SK-N-SH (cell line): ENCODE measurements at regions not wholly inside any gene's neighbourhood (a gene's known extent, or its start where the extent isn't known, plus 50 kb on each side); places are given as distances from the start of the nearest gene placed in this dataset.

Experiments used
- CTCF ChIA-PET: fragments of 300-600, 350-600 bp; formaldehyde crosslinking; extraction: SDS; loops from one replicate; lab custom pipeline; 2021; lab: Yijun Ruan, JAX
- POLR2A ChIA-PET: fragments of 350-600 bp; sonication (Branson Sonifier 250); formaldehyde crosslinking; extraction: SDS; loops from one replicate; lab custom pipeline; 2020; ENCODE audit warnings: antibody characterized with exemption, inconsistent platforms; lab: Yijun Ruan, JAX
- DNase-seq: peaks from one replicate; pipeline ENCODE4 v3.0.0; 2012
- H2AFZ ChIP-seq: fragments of 200-600 bp; sonication (generic); 2 replicates; pipeline ENCODE4 v1.8.1; 2016; ENCODE audit warnings: antibody characterized with exemption, mild to moderate bottlenecking, low read depth
- H3F3A ChIP-seq: fragments of 200-600 bp; sonication (generic); replicated peaks from 2 replicates; pipeline ENCODE3; 2016; ENCODE audit warnings: antibody characterized with exemption, mild to moderate bottlenecking; ENCODE audit not compliant: insufficient read depth
- H3K27ac ChIP-seq, 2 experiments: fragments of 200-500 bp in 1 of 2; fragments of 200-600 bp in 1 of 2; sonication (Bioruptor generic) in 1 of 2; sonication (generic), shearing (Covaris generic) in 1 of 2; 2 replicates each; pipeline versions ENCODE4 v1.5.1 to v1.6.1; 2014 to 2016; ENCODE audit warnings: low read depth in 2 of 2, inconsistent platforms in 1 of 2, low read length in 1 of 2, mild to moderate bottlenecking in 1 of 2, mixed read lengths in 1 of 2
- H3K27me3 ChIP-seq: fragments of 200-600 bp; sonication (generic), shearing (Covaris generic); 2 replicates; pipeline ENCODE4 v1.6.1; 2016; ENCODE audit warnings: mixed run types; ENCODE audit not compliant: insufficient read depth
- H3K36me3 ChIP-seq, 2 experiments: fragments of 200-500 bp in 1 of 2; fragments of 200-600 bp in 1 of 2; sonication (Bioruptor generic) in 1 of 2; sonication (generic) in 1 of 2; replicated peaks in 1 of 2; 2 replicates each; pipeline versions ENCODE3 to v1.5.1; 2014 to 2016; ENCODE audit warnings: low read length in 1 of 2, mild to moderate bottlenecking in 1 of 2; ENCODE audit not compliant: insufficient read depth in 2 of 2, control insufficient read depth in 1 of 2
- H3K4me1 ChIP-seq, 2 experiments: fragments of 200-500 bp in 1 of 2; fragments of 200-600 bp in 1 of 2; sonication (Bioruptor generic) in 1 of 2; sonication (generic), shearing (Covaris generic) in 1 of 2; 2 replicates each; pipeline versions ENCODE4 v1.5.1 to v1.6.1; 2014 to 2016; ENCODE audit warnings: low read depth in 1 of 2, low read length in 1 of 2, mixed run types in 1 of 2; ENCODE audit not compliant: insufficient read depth in 2 of 2, control insufficient read depth in 1 of 2
- H3K4me2 ChIP-seq: fragments of 200-600 bp; sonication (generic), shearing (Covaris generic); 2 replicates; pipeline ENCODE4 v1.6.1; 2017; ENCODE audit warnings: mixed run types
- H3K4me3 ChIP-seq, 2 experiments: fragments of 200-500 bp in 1 of 2; fragments of 200-600 bp in 1 of 2; sonication (Bioruptor generic) in 1 of 2; sonication (generic), shearing (Covaris generic) in 1 of 2; 2 replicates each; pipeline versions ENCODE4 v1.5.1 to v1.8.1; 2014 to 2016; ENCODE audit warnings: low read depth in 2 of 2, inconsistent platforms in 1 of 2, low read length in 1 of 2, mild to moderate bottlenecking in 1 of 2, mixed read lengths in 1 of 2, moderate library complexity in 1 of 2
- H3K79me2 ChIP-seq: fragments of 200-600 bp; sonication (generic); 2 replicates; pipeline ENCODE4 v1.8.1; 2017; ENCODE audit warnings: mild to moderate bottlenecking; ENCODE audit not compliant: insufficient read depth
- H3K9ac ChIP-seq: fragments of 200-600 bp; sonication (generic); 2 replicates; pipeline ENCODE4 v1.6.1; 2017; ENCODE audit warnings: mixed run types
- H3K9me2 ChIP-seq: fragments of 200-600 bp; sonication (generic); 2 replicates; pipeline ENCODE4 v1.6.1; 2017; ENCODE audit warnings: mixed run types
- H3K9me3 ChIP-seq: fragments of 200-600 bp; sonication (generic); 2 replicates; pipeline ENCODE4 v1.6.1; 2017; ENCODE audit warnings: mixed run types, mild to moderate bottlenecking, moderate library complexity
- H4K20me1 ChIP-seq: fragments of 200-600 bp; sonication (generic); 2 replicates; pipeline ENCODE4 v1.6.1; 2017; ENCODE audit warnings: mild to moderate bottlenecking, mixed run types; ENCODE audit not compliant: insufficient read depth
- CHD2 ChIP-seq: fragments of 150-350 bp; IDR thresholded peaks from 2 replicates; pipeline ENCODE4 v1.6.1; 2018; ENCODE audit warnings: low read length; ENCODE audit not compliant: partially characterized antibody
- ELF1 ChIP-seq: IDR thresholded peaks from 2 replicates; pipeline ENCODE4 v1.4.0; 2012
- EP300 ChIP-seq, 2 experiments: IDR thresholded peaks; 2 replicates each; pipeline versions ENCODE4 v1.4.0 to v1.6.1; 2012; ENCODE audit warnings: borderline replicate concordance in 1 of 2, low read depth in 1 of 2, low read length in 1 of 2
- EZH2phosphoT487 ChIP-seq: fragments of 200-600 bp; sonication (generic); IDR thresholded peaks from 2 replicates; pipeline ENCODE4 v1.6.1; 2017; ENCODE audit warnings: low read depth, mixed run types, mild to moderate bottlenecking, antibody characterized with exemption, moderate library complexity, borderline replicate concordance
- FOXJ3 ChIP-seq: sonication (generic); formaldehyde crosslinking; IDR thresholded peaks from 2 replicates; pipeline ENCODE4 v1.5.1; 2020; ENCODE audit warnings: mild to moderate bottlenecking, missing genetic modification reagents
- FOXM1 ChIP-seq: IDR thresholded peaks from 2 replicates; pipeline ENCODE4 v1.4.0; 2012; ENCODE audit warnings: low read depth, mild to moderate bottlenecking
- GATA2 ChIP-seq: sonication (generic); formaldehyde crosslinking; IDR thresholded peaks from 2 replicates; pipeline ENCODE4 v1.5.0; 2020; ENCODE audit warnings: mild to moderate bottlenecking, missing genetic modification reagents
- NFIC ChIP-seq: IDR thresholded peaks from 2 replicates; pipeline ENCODE4 v1.4.0; 2012; ENCODE audit warnings: borderline replicate concordance
- NRF1 ChIP-seq: IDR thresholded peaks from 2 replicates; pipeline ENCODE4 v1.6.1; 2012; ENCODE audit warnings: low read depth, mild to moderate bottlenecking, low read length
- RCOR1 ChIP-seq: fragments of 150-350 bp; IDR thresholded peaks from 2 replicates; pipeline ENCODE4 v1.6.1; 2017; ENCODE audit warnings: antibody characterized with exemption, low read length
- RFX5 ChIP-seq: IDR thresholded peaks from 2 replicates; pipeline ENCODE4 v1.6.1; 2012; ENCODE audit warnings: mild to moderate bottlenecking, improper control_type of control experiment, low read length
- TAF1 ChIP-seq: IDR thresholded peaks from 2 replicates; pipeline ENCODE4 v1.6.1; 2012; ENCODE audit warnings: low read depth, mild to moderate bottlenecking, low read length, moderate library complexity, borderline replicate concordance
- WGBS: methylation state at CpG from one replicate; pipeline ENCODE4 v1.1.6; 2017; ENCODE audit warnings: low lambda C conversion rate; 5-methylcytosine and 5-hydroxymethylcytosine counted together
- TF ChIP-seq, protein P1 (sequence below): fragments of 150-350 bp; IDR thresholded peaks from 2 replicates; pipeline ENCODE4 v1.6.1; 2017; ENCODE audit warnings: antibody characterized with exemption, low read length, low read depth, borderline replicate concordance
- TF ChIP-seq, protein P2 (sequence below): fragments of 200-600 bp; sonication (generic); IDR thresholded peaks from 2 replicates; pipeline ENCODE4 v1.6.1; 2017; ENCODE audit warnings: antibody characterized with exemption, mild to moderate bottlenecking, moderate library complexity
- TF ChIP-seq, protein P3 (sequence below): IDR thresholded peaks from 2 replicates; pipeline ENCODE4 v1.4.0; 2012; ENCODE audit warnings: low read depth

DNA sequence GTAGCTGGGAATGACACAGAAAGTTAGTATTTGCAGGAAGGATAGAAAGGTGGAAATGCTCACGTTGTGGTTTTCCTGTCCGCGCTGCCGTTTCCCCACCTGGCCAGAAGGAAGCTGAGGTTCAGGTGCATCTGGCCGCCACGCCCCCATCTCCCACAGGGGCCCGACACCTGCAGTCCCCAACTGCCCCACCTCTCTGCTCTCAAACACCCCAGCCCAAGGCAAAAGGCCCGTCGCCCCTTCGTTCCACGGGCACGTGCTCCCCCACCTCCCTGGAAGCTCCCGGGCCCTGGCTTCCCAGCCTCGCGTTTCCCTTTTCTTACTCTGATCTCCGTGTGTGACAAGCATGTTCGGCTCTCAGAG is 985.1 kb downstream of the BRD1 start:
- Histone ChIP-seq H3K36me3 (no peaks in the 10 kb centered on the region), H3F3A (peaks cover 2% of the 10 kb centered on the region), H3K9ac (no peak overlapping the region), H3K4me2 (no peak overlapping the region), H3K9me3 (no peaks in the 10 kb centered on the region), H2AFZ (no peak overlapping the region), H3K79me2 (no peaks in the 10 kb centered on the region), H3K4me1 (no peaks in the 10 kb centered on the region), H3K9me2 (no peaks in the 10 kb centered on the region), H4K20me1 (no peaks in the 10 kb centered on the region), H3K27me3 (no peaks in the 10 kb centered on the region), H3K27ac (no peak overlapping the region), H3K4me3 (no peak overlapping the region)
- no peak for DNase-seq
- no peak for TF ChIP-seq NFIC
- TF ChIP-seq, protein P1, sequence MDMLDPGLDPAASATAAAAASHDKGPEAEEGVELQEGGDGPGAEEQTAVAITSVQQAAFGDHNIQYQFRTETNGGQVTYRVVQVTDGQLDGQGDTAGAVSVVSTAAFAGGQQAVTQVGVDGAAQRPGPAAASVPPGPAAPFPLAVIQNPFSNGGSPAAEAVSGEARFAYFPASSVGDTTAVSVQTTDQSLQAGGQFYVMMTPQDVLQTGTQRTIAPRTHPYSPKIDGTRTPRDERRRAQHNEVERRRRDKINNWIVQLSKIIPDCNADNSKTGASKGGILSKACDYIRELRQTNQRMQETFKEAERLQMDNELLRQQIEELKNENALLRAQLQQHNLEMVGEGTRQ, result no peak
- TF ChIP-seq EZH2phosphoT487, result no peak
- no peak for TF ChIP-seq RCOR1
- TF ChIP-seq RFX5, result no peak
- no peak for TF ChIP-seq GATA2 (CRISPR knock-in tag)
- TF ChIP-seq TAF1, result no peak
- no peak for TF ChIP-seq CHD2
- TF ChIP-seq, protein P2, sequence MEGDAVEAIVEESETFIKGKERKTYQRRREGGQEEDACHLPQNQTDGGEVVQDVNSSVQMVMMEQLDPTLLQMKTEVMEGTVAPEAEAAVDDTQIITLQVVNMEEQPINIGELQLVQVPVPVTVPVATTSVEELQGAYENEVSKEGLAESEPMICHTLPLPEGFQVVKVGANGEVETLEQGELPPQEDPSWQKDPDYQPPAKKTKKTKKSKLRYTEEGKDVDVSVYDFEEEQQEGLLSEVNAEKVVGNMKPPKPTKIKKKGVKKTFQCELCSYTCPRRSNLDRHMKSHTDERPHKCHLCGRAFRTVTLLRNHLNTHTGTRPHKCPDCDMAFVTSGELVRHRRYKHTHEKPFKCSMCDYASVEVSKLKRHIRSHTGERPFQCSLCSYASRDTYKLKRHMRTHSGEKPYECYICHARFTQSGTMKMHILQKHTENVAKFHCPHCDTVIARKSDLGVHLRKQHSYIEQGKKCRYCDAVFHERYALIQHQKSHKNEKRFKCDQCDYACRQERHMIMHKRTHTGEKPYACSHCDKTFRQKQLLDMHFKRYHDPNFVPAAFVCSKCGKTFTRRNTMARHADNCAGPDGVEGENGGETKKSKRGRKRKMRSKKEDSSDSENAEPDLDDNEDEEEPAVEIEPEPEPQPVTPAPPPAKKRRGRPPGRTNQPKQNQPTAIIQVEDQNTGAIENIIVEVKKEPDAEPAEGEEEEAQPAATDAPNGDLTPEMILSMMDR, result no peak
- no peak for TF ChIP-seq NRF1
- TF ChIP-seq, protein P3, sequence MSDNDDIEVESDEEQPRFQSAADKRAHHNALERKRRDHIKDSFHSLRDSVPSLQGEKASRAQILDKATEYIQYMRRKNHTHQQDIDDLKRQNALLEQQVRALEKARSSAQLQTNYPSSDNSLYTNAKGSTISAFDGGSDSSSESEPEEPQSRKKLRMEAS, result no peak
- TF ChIP-seq EP300 (IDR thresholded peaks at IDR 0.05; ENCODE audit: borderline replicate concordance in 1 of 2, low read depth in 1 of 2, low read length in 1 of 2), result no peak
- no peak for TF ChIP-seq ELF1
- 43% methylated on average over 14 of the region's 17 CpGs for WGBS
- ChIA-PET POLR2A (no interaction called here), CTCF (no interaction called here)

DNA sequence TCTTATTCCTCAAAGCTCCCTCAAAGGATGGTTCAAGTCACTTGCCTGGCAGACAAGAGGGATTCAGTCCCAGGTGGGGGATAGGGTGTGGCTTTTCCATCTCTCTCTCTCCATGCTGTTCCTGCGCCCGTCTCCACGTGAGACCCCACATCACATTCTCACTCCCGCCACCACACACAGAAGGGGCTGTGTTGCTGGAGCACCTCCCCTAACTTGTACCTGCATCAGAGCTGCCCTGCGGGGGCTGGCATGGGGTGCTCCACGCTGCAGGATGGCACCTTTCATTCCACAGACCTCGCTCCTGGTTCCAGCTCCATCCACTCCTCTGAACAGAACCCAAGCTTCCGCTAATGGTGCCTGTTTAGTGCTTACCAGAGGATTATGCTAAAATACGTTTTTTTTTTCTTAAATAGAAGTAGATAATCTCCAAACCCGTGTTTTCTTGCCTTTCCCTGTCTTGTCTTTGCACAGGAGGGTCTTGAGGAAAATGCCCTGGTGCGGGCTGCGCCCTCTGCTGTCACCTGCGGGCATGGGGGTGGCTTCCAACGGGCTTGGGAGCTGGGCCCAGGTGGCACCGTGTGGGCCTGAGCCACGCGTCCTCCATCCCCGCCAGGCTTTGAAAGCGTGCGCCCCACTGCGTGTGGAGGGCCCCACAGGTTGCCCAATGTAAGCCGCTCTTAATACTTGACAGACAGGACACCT is 985.6 kb downstream of the BRD1 start:
- no peaks in the 10 kb centered on the region for H3K36me3 ChIP-seq
- POLR2A ChIA-PET, result no interaction called here
- H3K4me1 ChIP-seq, result no peaks in the 10 kb centered on the region
- H3K27ac ChIP-seq, result no peak overlapping the region
- no peak overlapping the region for H3K4me3 ChIP-seq
- DNase-seq, result no peak
- no peak overlapping the region for H3K9ac ChIP-seq
- no peaks in the 10 kb centered on the region for H3K79me2 ChIP-seq
- H4K20me1 ChIP-seq, result no peaks in the 10 kb centered on the region
- no peaks in the 10 kb centered on the region for H3K9me2 ChIP-seq
- H3K4me2 ChIP-seq, result no peak overlapping the region
- no peaks in the 10 kb centered on the region for H3K9me3 ChIP-seq
- TF ChIP-seq FOXJ3 (CRISPR knock-in tag), result no peak
- no peak for TF ChIP-seq FOXM1
- H3K27me3 ChIP-seq, result no peaks in the 10 kb centered on the region
- 30% methylated on average over 12 of the region's 22 CpGs for WGBS
- H3F3A ChIP-seq, result peaks cover 4% of the 10 kb centered on the region
- H2AFZ ChIP-seq, result no peak overlapping the region
- CTCF ChIA-PET, result no interaction called here
